IMR-90 (cell line): ENCODE measurements at regions not wholly inside any gene's neighbourhood (a gene's known extent, or its start where the extent isn't known, plus 50 kb on each side); places are given as distances from the start of the nearest gene placed in this dataset.

ENCODE experiments used
- ATAC-seq: fragments of 200-7000 bp; cut with Tn5 transposase; 2 replicates; pipeline ENCODE4 v1.9.1; 2020; ENCODE audit warnings: low read depth, mild to moderate bottlenecking, moderate library complexity
- BruUV-seq: library from RNA; stranded (reverse); fragments of 400-500 nt; replicated peaks from 2 replicates; lab custom pipeline; 2021; lab: Mats Ljungman, UMichigan
- CTCF ChIA-PET: fragments of 300-600 bp; formaldehyde crosslinking; extraction: SDS; loops from one replicate; lab custom pipeline; 2021; ENCODE audit warnings: antibody characterized with exemption; lab: Yijun Ruan, JAX
- POLR2A ChIA-PET: fragments of 300-600 bp; sonication (Branson Sonifier 250); formaldehyde crosslinking; loops from one replicate; lab custom pipeline; 2022; ENCODE audit warnings: antibody characterized with exemption; ENCODE audit not compliant: unreplicated experiment; lab: Charles Lee
- DNase-seq: peaks from one replicate; pipeline ENCODE4 v3.0.0; 2013
- H2AFZ ChIP-seq: replicated peaks from 2 replicates; pipeline ENCODE3; 2013; ENCODE audit warnings: low read length, mild to moderate bottlenecking; ENCODE audit not compliant: poor library complexity
- H2AK5ac ChIP-seq: 2 replicates; pipeline ENCODE4 v1.6.1; 2013; ENCODE audit warnings: low read depth, low read length, inconsistent platforms
- H2AK9ac ChIP-seq: replicated peaks from 2 replicates; pipeline ENCODE3; 2013; ENCODE audit warnings: mild to moderate bottlenecking, low read depth, low read length, moderate library complexity; ENCODE audit not compliant: poor library complexity
- H2BK120ac ChIP-seq: 2 replicates; pipeline ENCODE4 v1.6.1; 2013; ENCODE audit warnings: low read depth, low read length, inconsistent platforms
- H2BK15ac ChIP-seq: 3 replicates; pipeline ENCODE4 v1.6.1; 2013; ENCODE audit warnings: low read depth, low read length, inconsistent platforms
- H2BK20ac ChIP-seq: 2 replicates; pipeline ENCODE4 v1.6.1; 2013; ENCODE audit warnings: low read depth, mild to moderate bottlenecking, inconsistent platforms, low read length, moderate library complexity
- H2BK5ac ChIP-seq: 2 replicates; pipeline ENCODE4 v1.6.1; 2013; ENCODE audit warnings: mild to moderate bottlenecking, low read depth, low read length, inconsistent platforms; ENCODE audit not compliant: poor library complexity, severe bottlenecking
- H3K14ac ChIP-seq: replicated peaks from 2 replicates; pipeline ENCODE4 v1.6.1; 2013; ENCODE audit warnings: low read depth, low read length, inconsistent platforms
- H3K18ac ChIP-seq: 2 replicates; pipeline ENCODE4 v1.6.1; 2013; ENCODE audit warnings: low read depth, low read length, control low read depth
- H3K23ac ChIP-seq: 2 replicates; pipeline ENCODE4 v1.6.1; 2013; ENCODE audit warnings: low read depth, low read length, inconsistent platforms
- H3K27ac ChIP-seq: 2 replicates; pipeline ENCODE4 v1.5.1; 2013; ENCODE audit warnings: mild to moderate bottlenecking, control low read depth, low read length; ENCODE audit not compliant: insufficient read depth
- H3K27me3 ChIP-seq: 2 replicates; pipeline ENCODE4 v1.6.1; 2013; ENCODE audit warnings: low read length; ENCODE audit not compliant: control insufficient read depth, insufficient read depth
- H3K36me3 ChIP-seq: 2 replicates; pipeline ENCODE4 v1.6.1; 2013; ENCODE audit warnings: low read length, mixed read lengths; ENCODE audit not compliant: control insufficient read depth, insufficient read depth
- H3K4ac ChIP-seq: 2 replicates; pipeline ENCODE4 v1.6.1; 2013; ENCODE audit warnings: low read depth, low read length, inconsistent platforms
- H3K4me1 ChIP-seq: 2 replicates; pipeline ENCODE4 v1.6.1; 2013; ENCODE audit warnings: low read length, mixed read lengths; ENCODE audit not compliant: control insufficient read depth, insufficient read depth
- H3K4me2 ChIP-seq: 2 replicates; pipeline ENCODE4 v1.6.1; 2013; ENCODE audit warnings: low read depth, mild to moderate bottlenecking, control low read depth, low read length, moderate library complexity
- H3K4me3 ChIP-seq: 2 replicates; pipeline ENCODE4 v1.5.1; 2013; ENCODE audit warnings: low read depth, mild to moderate bottlenecking, control low read depth, low read length, moderate library complexity; ENCODE audit not compliant: insufficient read depth
- H3K56ac ChIP-seq: 2 replicates; pipeline ENCODE4 v1.6.1; 2013; ENCODE audit warnings: low read length, inconsistent platforms; ENCODE audit not compliant: insufficient read depth; ENCODE audit errors: extremely low read depth
- H3K79me1 ChIP-seq, 2 experiments: 2 replicates each; pipeline ENCODE4 v1.6.1; 2013; ENCODE audit warnings: low read length in 2 of 2, inconsistent platforms in 1 of 2, low read depth in 1 of 2
- H3K9ac ChIP-seq: 2 replicates; pipeline ENCODE4 v1.6.1; 2013; ENCODE audit warnings: low read depth, low read length, control low read depth
- H3K9me1 ChIP-seq: 2 replicates; pipeline ENCODE4 v1.6.1; 2013; ENCODE audit warnings: low read length, inconsistent platforms; ENCODE audit not compliant: insufficient read depth
- H3K9me3 ChIP-seq: 2 replicates; pipeline ENCODE4 v1.6.1; 2013; ENCODE audit warnings: low read length; ENCODE audit not compliant: control insufficient read depth, insufficient read depth
- H4K20me1 ChIP-seq: 2 replicates; pipeline ENCODE4 v1.6.1; 2013; ENCODE audit warnings: low read length, inconsistent platforms; ENCODE audit not compliant: insufficient read depth
- H4K5ac ChIP-seq: 2 replicates; pipeline ENCODE4 v1.6.1; 2013; ENCODE audit warnings: mild to moderate bottlenecking, low read depth, low read length, control low read depth
- H4K8ac ChIP-seq, 2 experiments: 2 replicates each; pipeline ENCODE4 v1.6.1; 2013; ENCODE audit warnings: low read depth in 2 of 2, low read length in 2 of 2, control low read depth in 1 of 2, inconsistent platforms in 1 of 2
- H4K91ac ChIP-seq: 2 replicates; pipeline ENCODE4 v1.6.1; 2013; ENCODE audit warnings: low read depth, low read length, inconsistent platforms; ENCODE audit not compliant: insufficient read depth
- BHLHE40 ChIP-seq: fragments of 150-350 bp; IDR thresholded peaks from 2 replicates; pipeline ENCODE4 v1.6.1; 2016; ENCODE audit warnings: mild to moderate bottlenecking, low read depth, low read length
- CHD1 ChIP-seq: IDR thresholded peaks from 2 replicates; pipeline ENCODE4 v1.6.1; 2012; ENCODE audit warnings: low read depth, low read length, improper control_type of control experiment
- FOS ChIP-seq: fragments of 150-350 bp; IDR thresholded peaks from 2 replicates; pipeline ENCODE4 v1.6.1; 2016; ENCODE audit warnings: low read depth, low read length
- MXI1 ChIP-seq: IDR thresholded peaks from 2 replicates; pipeline ENCODE4 v1.6.1; 2012; ENCODE audit warnings: low read depth, mild to moderate bottlenecking, low read length, moderate library complexity, borderline replicate concordance
- WGBS, 2 experiments: methylation state at CpG; one replicate each; pipeline versions ENCODE4 v1.1.5 to v1.1.7; 2013; ENCODE audit warnings: missing lambda C conversion rate in 2 of 2; ENCODE audit not compliant: insufficient read length in 1 of 2; ENCODE audit errors: extremely low coverage in 2 of 2; 5-methylcytosine and 5-hydroxymethylcytosine counted together
- dilution Hi-C: fragments of 300-500 bp; cut with HindIII; formaldehyde crosslinking; loops from one replicate; pipeline ENCODE4 v1.14.3; 2018; ENCODE audit warnings: low sequenced_read_pairs; ENCODE audit not compliant: unreplicated experiment
- in situ Hi-C: fragments of 300-500 bp; cut with MboI; formaldehyde crosslinking; loops from 3 replicates; pipeline ENCODE4 v1.14.3; 2019; ENCODE audit warnings: low sequenced_read_pairs, inconsistent platforms, mixed read lengths
- intact Hi-C: fragments of 100-400 bp; cut with micrococcal nuclease; formaldehyde crosslinking; loops from 2 replicates; pipeline ENCODE4 v1.10.0; 2022
- TF ChIP-seq, protein P1 (sequence below): conservative IDR thresholded peaks from 2 replicates; pipeline ENCODE4 v1.5.1; 2012; ENCODE audit warnings: mild to moderate bottlenecking, low read depth, low read length, improper control_type of control experiment

- Histone ChIP-seq H2AFZ (no peak overlapping the region), H2BK20ac (no peak overlapping the region), H4K20me1 (no peaks in the 10 kb centered on the region), H3K9me3 (peaks cover 13% of the 10 kb centered on the region), H3K27ac (no peak overlapping the region), H2BK120ac (no peak overlapping the region), H3K36me3 (no peaks in the 10 kb centered on the region), H3K56ac (no peak overlapping the region), H3K14ac (no peak overlapping the region), H3K4ac (no peak overlapping the region), H3K18ac (no peak overlapping the region), H4K91ac (no peak overlapping the region), H3K79me1 (no peaks in the 10 kb centered on the region), H2AK9ac (no peak overlapping the region), H3K4me2 (no peak overlapping the region), H3K9me1 (no peaks in the 10 kb centered on the region), H2AK5ac (no peak overlapping the region), H3K9ac (no peak overlapping the region), H4K8ac (no peak overlapping the region), H3K4me1 (no peaks in the 10 kb centered on the region), H4K5ac (no peak overlapping the region), H3K4me3 (no peak overlapping the region), H2BK15ac (no peak overlapping the region), H2BK5ac (no peak overlapping the region), H3K27me3 (no peaks in the 10 kb centered on the region), H3K23ac (no peak overlapping the region)
- DNase-seq = no peak
- intact Hi-C loops = no loop called here
- TF ChIP-seq BHLHE40 (no peak), CHD1 (no peak), MXI1 (no peak), FOS (no peak)
- TF ChIP-seq, protein P1, sequence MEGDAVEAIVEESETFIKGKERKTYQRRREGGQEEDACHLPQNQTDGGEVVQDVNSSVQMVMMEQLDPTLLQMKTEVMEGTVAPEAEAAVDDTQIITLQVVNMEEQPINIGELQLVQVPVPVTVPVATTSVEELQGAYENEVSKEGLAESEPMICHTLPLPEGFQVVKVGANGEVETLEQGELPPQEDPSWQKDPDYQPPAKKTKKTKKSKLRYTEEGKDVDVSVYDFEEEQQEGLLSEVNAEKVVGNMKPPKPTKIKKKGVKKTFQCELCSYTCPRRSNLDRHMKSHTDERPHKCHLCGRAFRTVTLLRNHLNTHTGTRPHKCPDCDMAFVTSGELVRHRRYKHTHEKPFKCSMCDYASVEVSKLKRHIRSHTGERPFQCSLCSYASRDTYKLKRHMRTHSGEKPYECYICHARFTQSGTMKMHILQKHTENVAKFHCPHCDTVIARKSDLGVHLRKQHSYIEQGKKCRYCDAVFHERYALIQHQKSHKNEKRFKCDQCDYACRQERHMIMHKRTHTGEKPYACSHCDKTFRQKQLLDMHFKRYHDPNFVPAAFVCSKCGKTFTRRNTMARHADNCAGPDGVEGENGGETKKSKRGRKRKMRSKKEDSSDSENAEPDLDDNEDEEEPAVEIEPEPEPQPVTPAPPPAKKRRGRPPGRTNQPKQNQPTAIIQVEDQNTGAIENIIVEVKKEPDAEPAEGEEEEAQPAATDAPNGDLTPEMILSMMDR = no peak
- ChIA-PET CTCF (no interaction called here), POLR2A (no interaction called here)
- BruUV-seq = no TSS peak
- dilution Hi-C loops = no loop called here
- ATAC-seq = no peak
- in situ Hi-C loops = no loop called here
- WGBS, 2 experiments = 80% methylated on average over 1 of the region's 11 CpGs; no CpG with 5 or more reads in 1 of the 2 experiments
Measured at GRCh38 chr12:128077211-128077916, 189.6 kb upstream of the TMEM132C start.
